Fibroblast of mammary gland (primary cell): ENCODE measurements at regions not wholly inside any gene's neighbourhood (a gene's known extent, or its start where the extent isn't known, plus 50 kb on each side); places are given as distances from the start of the nearest gene placed in this dataset.

ENCODE experiments used
- DNase-seq: peaks from one replicate; pipeline ENCODE4 v3.0.0-alpha.2; 2010; ENCODE audit warnings: low read depth
- H3K4me3 ChIP-seq: 2 replicates; pipeline ENCODE4 v1.5.1; 2011; ENCODE audit warnings: low read depth, mild to moderate bottlenecking, low read length, moderate library complexity; ENCODE audit not compliant: control insufficient read depth
- CTCF ChIP-seq: conservative IDR thresholded peaks from 2 replicates; pipeline ENCODE4 v1.5.1; 2011; ENCODE audit warnings: low read depth, low read length, inconsistent platforms; ENCODE audit not compliant: control insufficient read depth, insufficient read depth

- no peak overlapping the region for H3K4me3 ChIP-seq
- peak; percentile 31 for DNase-seq
- no peak for TF ChIP-seq CTCF
Observed at GRCh38 chr2:235283246-235283645, 210.6 kb upstream of the AGAP1 start.

DNA sequence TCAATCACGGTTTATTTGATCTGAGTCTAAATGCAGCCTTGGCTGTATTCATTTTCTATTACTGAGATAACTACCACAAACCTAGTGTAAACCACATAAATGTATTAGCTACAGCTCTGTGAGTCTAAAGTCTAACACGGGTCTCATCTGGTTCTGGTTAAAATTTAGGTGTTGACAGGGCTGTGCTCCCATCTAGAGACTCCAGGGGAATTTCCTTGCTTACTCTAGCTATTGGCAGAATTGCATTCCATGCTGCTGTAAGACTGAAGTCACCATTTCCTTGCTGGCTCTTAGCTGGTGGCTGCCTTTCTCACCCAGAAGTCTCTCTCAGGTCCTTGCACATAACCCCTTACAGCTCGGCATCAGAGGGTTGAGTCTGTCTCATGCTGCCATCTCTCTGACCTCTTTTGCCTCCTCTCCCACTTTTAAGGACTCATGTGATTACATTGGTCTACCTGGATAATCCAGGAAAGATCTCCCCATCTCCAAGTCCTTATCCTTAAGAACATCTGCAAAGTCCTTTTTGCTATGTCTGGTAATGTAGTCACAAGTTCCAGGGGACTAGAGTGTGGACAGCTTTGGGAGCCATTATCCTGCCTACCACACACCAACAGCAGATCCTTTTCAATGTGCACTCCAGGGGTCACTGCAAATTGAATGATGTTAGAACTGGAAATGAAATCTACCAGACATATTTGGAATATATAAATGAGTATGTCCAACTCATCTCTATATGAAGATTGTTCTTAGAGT lies 207.0 kb upstream of the AGAP1 start:
- peak; percentile 83 for DNase-seq
- H3K4me3 ChIP-seq, result no peak overlapping the region

DNA sequence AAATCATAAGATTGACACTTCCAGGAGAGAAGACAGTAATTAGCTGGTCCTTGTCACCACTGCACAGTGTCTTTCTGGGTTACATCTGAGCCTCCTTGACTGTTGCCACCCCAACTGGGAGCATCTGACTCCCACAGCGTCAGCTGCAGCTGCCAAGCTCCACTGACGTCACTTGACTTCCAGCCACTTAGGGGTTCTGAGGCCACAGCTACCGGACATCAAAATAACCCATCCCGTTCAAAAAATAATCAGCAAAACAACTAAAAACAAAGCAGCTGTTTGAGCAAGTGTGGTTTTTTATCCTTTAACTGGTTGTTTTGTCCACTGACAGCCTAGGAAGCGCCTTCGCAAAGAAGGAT lies 206.5 kb upstream of the AGAP1 start:
- no peak for TF ChIP-seq CTCF
- peak; percentile 60 for DNase-seq
- no peak overlapping the region for H3K4me3 ChIP-seq

More for the DNA sequence above, 207.0 kb upstream of the AGAP1 start:
- no peak for TF ChIP-seq CTCF

GRCh38 chr2:235291461-235291860 lies 202.4 kb upstream of the AGAP1 start:
- DNase-seq, result no peak
- H3K4me3 ChIP-seq, result no peak overlapping the region
- no peak for TF ChIP-seq CTCF

GRCh38 chr2:235293061-235293460 lies 200.8 kb upstream of the AGAP1 start:
- no peak for DNase-seq
- no peak for TF ChIP-seq CTCF
- H3K4me3 ChIP-seq, result no peak overlapping the region

- no peak for DNase-seq
- no peak for TF ChIP-seq CTCF
- H3K4me3 ChIP-seq, result no peak overlapping the region
Observed at GRCh38 chr2:235295831-235296230, 198.0 kb upstream of the AGAP1 start.
